Ishikawa (cell line): ENCODE measurements at regions not wholly inside any gene's neighbourhood (a gene's known extent, or its start where the extent isn't known, plus 50 kb on each side); places are given as distances from the start of the nearest gene placed in this dataset.

Source experiments
- CEBPB ChIP-seq: IDR thresholded peaks from 2 replicates; pipeline ENCODE4 v1.6.1; 2012
- CREB1 ChIP-seq: IDR thresholded peaks from 2 replicates; pipeline ENCODE4 v1.6.1; 2012; ENCODE audit warnings: low read depth
- EGR1 ChIP-seq: IDR thresholded peaks from 2 replicates; pipeline ENCODE4 v1.6.1; 2012
- EP300 ChIP-seq: IDR thresholded peaks from 2 replicates; pipeline ENCODE4 v1.6.1; 2012; ENCODE audit warnings: borderline replicate concordance
- FOXM1 ChIP-seq: IDR thresholded peaks from 2 replicates; pipeline ENCODE4 v1.6.1; 2012; ENCODE audit warnings: low read depth, borderline replicate concordance
- MAX ChIP-seq: IDR thresholded peaks from 2 replicates; pipeline ENCODE4 v1.6.1; 2012
- RAD21 ChIP-seq: IDR thresholded peaks from 2 replicates; pipeline ENCODE4 v1.6.1; 2012; ENCODE audit warnings: low read depth
- TAF1 ChIP-seq: IDR thresholded peaks from 2 replicates; pipeline ENCODE4 v1.6.1; 2012; ENCODE audit warnings: low read depth, mild to moderate bottlenecking
- TCF12 ChIP-seq: IDR thresholded peaks from 2 replicates; pipeline ENCODE4 v1.6.1; 2012; ENCODE audit warnings: low read depth
- TEAD4 ChIP-seq: IDR thresholded peaks from 2 replicates; pipeline ENCODE4 v1.6.1; 2012
- USF1 ChIP-seq: IDR thresholded peaks from 2 replicates; pipeline ENCODE4 v1.6.1; 2012
- YY1 ChIP-seq: IDR thresholded peaks from 2 replicates; pipeline ENCODE4 v1.6.1; 2012; ENCODE audit warnings: low read depth

- no peak for TF ChIP-seq EP300
- TF ChIP-seq CEBPB = no peak
- TF ChIP-seq TCF12 = no peak
- TF ChIP-seq TAF1 = no peak
- TF ChIP-seq MAX = no peak
- no peak for TF ChIP-seq USF1
- TF ChIP-seq RAD21 = no peak
- TF ChIP-seq CREB1 = no peak
- no peak for TF ChIP-seq EGR1
- no peak for TF ChIP-seq YY1
- TF ChIP-seq TEAD4 = no peak
- no peak for TF ChIP-seq FOXM1
Measured at GRCh38 chr2:56757884-56758545, 574.2 kb downstream of the CCDC85A start.
